ENCODE measurements at regions not wholly inside any gene's neighbourhood (a gene's known extent, or its start where the extent isn't known, plus 50 kb on each side); places are given as distances from the start of the nearest gene placed in this dataset.

DNA sequence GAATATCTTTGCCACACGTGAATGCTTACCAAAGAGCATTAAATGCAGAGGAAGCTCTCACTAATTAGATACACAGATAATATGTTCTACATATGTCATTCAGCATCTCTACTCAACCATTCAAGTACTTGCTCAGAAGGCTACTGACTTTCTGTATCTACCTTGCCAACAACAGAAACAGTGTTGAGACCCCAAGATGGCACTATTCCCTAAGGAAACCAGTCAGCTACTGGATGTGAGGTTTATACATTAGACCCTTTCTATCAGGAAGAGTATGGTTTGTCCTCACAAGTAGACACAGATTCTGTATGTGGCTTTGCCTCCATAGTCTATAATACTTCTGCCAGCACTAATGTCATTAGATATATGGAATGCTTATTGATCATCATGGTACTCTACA lies 443.9 kb upstream of the INTU start:
- no peak for DNase-seq (ENCODE audit: extremely low spot score in 2 of 2)
- Histone ChIP-seq H3K36me3 (no peaks in the 10 kb centered on the region), H3K27ac (no peak overlapping the region), H3K4me3 (no peak overlapping the region), H3K9me3 (no peaks in the 10 kb centered on the region), H3K27me3 (no peaks in the 10 kb centered on the region), H3K4me1 (no peaks in the 10 kb centered on the region)
- no peak for TF ChIP-seq CTCF (IDR thresholded peaks at IDR 0.05)
- no peak for TF ChIP-seq POLR2A (IDR thresholded peaks at IDR 0.05)
- no peak for TF ChIP-seq POLR2AphosphoS5 (IDR thresholded peaks at IDR 0.05; ENCODE audit: insufficient read depth in 1 of 2, low read depth in 1 of 2)
- intact Hi-C loops (cut with DNase I): no loop called here

- H3K27me3 ChIP-seq: no peaks in the 10 kb centered on the region
- H3K36me3 ChIP-seq: no peaks in the 10 kb centered on the region
- no peak for DNase-seq (ENCODE audit: extremely low spot score in 2 of 2)
- H3K9me3 ChIP-seq: no peaks in the 10 kb centered on the region
- H3K4me3 ChIP-seq: no peak overlapping the region
- H3K4me1 ChIP-seq: no peaks in the 10 kb centered on the region
- no peak overlapping the region for H3K27ac ChIP-seq
- intact Hi-C loops (cut with DNase I): no loop called here
- TF ChIP-seq POLR2AphosphoS5 (IDR thresholded peaks at IDR 0.05; ENCODE audit: insufficient read depth in 1 of 2, low read depth in 1 of 2) (no peak), POLR2A (IDR thresholded peaks at IDR 0.05) (no peak), CTCF (IDR thresholded peaks at IDR 0.05) (no peak)
Measured at GRCh38 chr4:127194281-127194680, 438.5 kb upstream of the INTU start.

DNA sequence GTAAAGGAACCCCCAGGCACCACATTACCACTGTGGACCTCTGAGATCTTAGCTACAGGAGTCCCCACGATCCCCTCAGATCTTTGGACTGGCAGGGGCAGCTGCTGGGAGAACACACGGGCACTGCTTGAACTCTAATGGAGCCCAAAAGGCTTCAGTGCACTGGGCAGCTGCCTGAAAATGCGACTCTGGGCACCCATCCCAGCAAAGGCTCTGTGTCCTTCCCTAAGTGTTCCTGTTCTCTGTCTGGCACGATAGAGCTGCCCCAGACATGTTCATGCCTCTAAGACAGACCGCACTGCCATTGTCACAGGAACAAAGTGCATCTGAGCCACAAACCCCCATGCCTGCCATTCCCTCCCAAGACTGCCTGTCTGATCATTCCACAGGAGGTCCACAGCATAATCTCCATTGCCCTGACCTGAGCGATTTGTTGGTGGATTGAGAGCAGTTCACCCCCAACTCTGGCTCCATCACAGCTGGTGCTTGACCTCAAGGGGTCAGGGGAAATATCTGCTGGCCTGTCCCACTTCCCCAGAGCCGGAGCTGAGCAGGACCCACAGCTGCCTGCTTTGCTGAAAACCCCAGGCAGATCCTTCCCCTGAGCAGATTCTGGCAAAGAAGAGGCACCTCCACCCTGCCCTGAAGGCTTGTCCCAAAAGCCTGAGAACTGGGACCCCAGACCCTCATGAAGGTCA lies 436.0 kb upstream of the INTU start:
- Histone ChIP-seq H3K27ac (no peak overlapping the region), H3K36me3 (no peaks in the 10 kb centered on the region), H3K4me3 (no peak overlapping the region), H3K4me1 (no peaks in the 10 kb centered on the region), H3K9me3 (no peaks in the 10 kb centered on the region), H3K27me3 (no peaks in the 10 kb centered on the region)
- no peak for TF ChIP-seq POLR2A (IDR thresholded peaks at IDR 0.05)
- no peak for TF ChIP-seq POLR2AphosphoS5 (IDR thresholded peaks at IDR 0.05; ENCODE audit: insufficient read depth in 1 of 2, low read depth in 1 of 2)
- intact Hi-C loops (cut with DNase I): no loop called here
- DNase-seq (ENCODE audit: extremely low spot score in 2 of 2): no peak

- H3K9me3 ChIP-seq: no peaks in the 10 kb centered on the region
- H3K4me1 ChIP-seq: no peaks in the 10 kb centered on the region
- H3K36me3 ChIP-seq: no peaks in the 10 kb centered on the region
- no peak overlapping the region for H3K27ac ChIP-seq
- TF ChIP-seq POLR2AphosphoS5 (IDR thresholded peaks at IDR 0.05; ENCODE audit: insufficient read depth in 1 of 2, low read depth in 1 of 2) (no peak), CTCF (IDR thresholded peaks at IDR 0.05) (no peak), POLR2A (IDR thresholded peaks at IDR 0.05) (no peak)
- no peak for DNase-seq (ENCODE audit: extremely low spot score in 2 of 2)
- no peak overlapping the region for H3K4me3 ChIP-seq
- intact Hi-C loops (cut with DNase I): no loop called here
- no peaks in the 10 kb centered on the region for H3K27me3 ChIP-seq
Measured at GRCh38 chr4:127203562-127204200, 429.1 kb upstream of the INTU start.

DNA sequence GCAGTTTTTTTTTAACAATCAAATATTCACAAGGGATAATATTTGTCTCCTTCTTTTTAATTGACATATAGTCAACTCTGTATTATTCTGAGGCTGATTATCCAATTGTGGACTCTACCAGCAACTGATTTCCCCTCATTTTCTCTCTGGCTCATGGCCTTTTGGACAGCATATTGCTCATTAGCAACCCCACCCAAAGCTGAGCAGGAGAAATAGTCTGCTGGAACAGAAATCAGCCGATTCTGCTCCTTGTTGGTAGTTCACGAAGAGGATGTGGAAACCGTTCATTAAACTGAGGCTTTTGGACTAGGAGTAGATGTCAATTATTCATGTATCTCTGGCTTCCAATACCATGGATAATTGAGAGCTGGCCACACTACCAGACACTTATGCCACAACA lies 428.4 kb upstream of the INTU start:
- Histone ChIP-seq H3K9me3 (no peaks in the 10 kb centered on the region), H3K36me3 (no peaks in the 10 kb centered on the region), H3K4me1 (no peaks in the 10 kb centered on the region), H3K27me3 (no peaks in the 10 kb centered on the region), H3K4me3 (no peak overlapping the region), H3K27ac (no peak overlapping the region)
- TF ChIP-seq POLR2A (IDR thresholded peaks at IDR 0.05) (no peak), POLR2AphosphoS5 (IDR thresholded peaks at IDR 0.05; ENCODE audit: insufficient read depth in 1 of 2, low read depth in 1 of 2) (no peak), CTCF (IDR thresholded peaks at IDR 0.05) (no peak)
- intact Hi-C loops (cut with DNase I): no loop called here
- no peak for DNase-seq (ENCODE audit: extremely low spot score in 2 of 2)
